WTC11 (cell line): ENCODE measurements at regions not wholly inside any gene's neighbourhood (a gene's known extent, or its start where the extent isn't known, plus 50 kb on each side); places are given as distances from the start of the nearest gene placed in this dataset.

Source experiments
- ATF3 ChIP-seq: sonication (generic); formaldehyde crosslinking; conservative IDR thresholded peaks from 2 replicates; pipeline ENCODE4 v1.8.1; 2022; ENCODE audit warnings: mild to moderate bottlenecking, missing genetic modification reagents
- CTCF ChIP-seq: fragments of 200-600 bp; IDR thresholded peaks from 2 replicates; pipeline ENCODE4 v1.8.0; 2022; ENCODE audit warnings: antibody characterized with exemption
- USF1 ChIP-seq: sonication (generic); formaldehyde crosslinking; IDR thresholded peaks from 2 replicates; pipeline ENCODE4 v1.8.0; 2022; ENCODE audit warnings: mild to moderate bottlenecking, missing genetic modification reagents
- ZNF416 ChIP-seq: fragments of 250-450 bp; sonication (Bioruptor Pico); IDR thresholded peaks from 2 replicates; pipeline ENCODE4 v1.9.0; 2021; ENCODE audit warnings: mild to moderate bottlenecking, inconsistent platforms
- ZSCAN18 ChIP-seq: fragments of 250-450 bp; sonication (Bioruptor Pico); IDR thresholded peaks from 2 replicates; pipeline ENCODE4 v2.1.2; 2022; ENCODE audit warnings: mild to moderate bottlenecking, moderate library complexity

- TF ChIP-seq ZSCAN18 (CRISPR knock-in tag) (no peak), CTCF (no peak), USF1 (CRISPR knock-in tag) (no peak), ATF3 (no peak), ZNF416 (no peak)
These were observed 369.3 kb upstream of the TRPC7 start for GRCh38 chr5:136734628-136735027.
